ENCODE measurements at regions not wholly inside any gene's neighbourhood (a gene's known extent, or its start where the extent isn't known, plus 50 kb on each side); places are given as distances from the start of the nearest gene placed in this dataset.
"Not testable (repeated sequence)": the region's sequence is repeated elsewhere in the genome, so short reads cannot be mapped to it uniquely, and the experiment has no call there.

DNA sequence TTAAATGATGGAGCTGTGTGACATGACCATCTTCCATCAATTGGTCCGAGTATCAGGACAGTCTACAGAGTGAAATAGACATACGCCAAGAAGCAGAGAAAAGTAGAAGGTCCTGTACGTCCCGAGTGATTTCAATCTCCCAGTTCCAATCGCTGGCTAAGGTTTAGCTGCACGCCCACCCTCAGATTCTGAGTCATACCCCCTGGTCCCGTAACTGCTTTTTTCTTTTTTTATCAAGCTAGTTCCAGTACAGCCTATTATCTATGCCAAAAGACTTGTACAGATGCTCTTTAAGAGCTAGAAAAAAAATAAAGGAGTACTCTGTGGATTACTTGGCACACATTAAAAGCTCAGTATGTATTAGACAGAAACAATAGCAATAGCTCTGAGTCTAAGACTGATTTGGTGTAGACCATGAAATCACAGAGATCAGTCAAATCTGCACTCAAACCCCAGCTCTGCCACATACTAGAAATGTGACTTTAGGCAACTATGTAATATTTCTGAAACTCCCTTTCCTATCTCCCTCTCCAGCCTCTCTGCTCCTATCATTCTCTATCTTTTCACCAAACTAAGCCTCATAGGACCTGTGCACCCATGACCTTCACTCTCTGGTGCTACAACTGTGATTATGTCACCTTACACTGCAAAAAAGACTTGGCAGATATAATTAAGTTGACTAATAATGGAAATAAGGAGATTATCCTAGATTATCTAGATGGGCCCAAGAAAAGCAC, 63.0 kb upstream of the SRRM3 start:
- TF ChIP-seq CTCF, POLR2A (IDR thresholded peaks at IDR 0.05): not testable (repeated sequence)
